NCI-H460 (cell line): ENCODE measurements at regions not wholly inside any gene's neighbourhood (a gene's known extent, or its start where the extent isn't known, plus 50 kb on each side); places are given as distances from the start of the nearest gene placed in this dataset.

ENCODE experiments used
- DNase-seq: peaks from one replicate; pipeline ENCODE4 v3.0.0-alpha.2; 2016; ENCODE audit warnings: low read depth; ENCODE audit errors: extremely low read depth

- no peak for DNase-seq
These were observed 151.6 kb upstream of the RGMB start for GRCh38 chr5:98621821-98622220.

- DNase-seq, result no peak
These were observed 149.2 kb upstream of the RGMB start for GRCh38 chr5:98624145-98624880.

GRCh38 chr5:98627121-98627520 is 146.3 kb upstream of the RGMB start:
- DNase-seq, result no peak

GRCh38 chr5:98630621-98631020 is 142.8 kb upstream of the RGMB start:
- no peak for DNase-seq

GRCh38 chr5:98631311-98632054 is 142.0 kb upstream of the RGMB start:
- no peak for DNase-seq

GRCh38 chr5:98635656-98636055 is 137.8 kb upstream of the RGMB start:
- DNase-seq, result peak; percentile 6

GRCh38 chr5:98637116-98637515 is 136.3 kb upstream of the RGMB start:
- no peak for DNase-seq

- no peak for DNase-seq
These were observed 135.9 kb upstream of the RGMB start for GRCh38 chr5:98637557-98637956.

- DNase-seq, result no peak
These were observed 135.4 kb upstream of the RGMB start for GRCh38 chr5:98638111-98638510.

- no peak for DNase-seq
These were observed 134.8 kb upstream of the RGMB start for GRCh38 chr5:98638701-98639100.

GRCh38 chr5:98639274-98639673 is 134.2 kb upstream of the RGMB start:
- DNase-seq, result no peak

- DNase-seq, result no peak
These were observed 131.8 kb upstream of the RGMB start for GRCh38 chr5:98641671-98642070.

GRCh38 chr5:98643569-98643968 is 129.9 kb upstream of the RGMB start:
- DNase-seq, result no peak

- no peak for DNase-seq
These were observed 121.7 kb upstream of the RGMB start for GRCh38 chr5:98651715-98652114.

- DNase-seq, result peak; percentile 27
These were observed 117.2 kb upstream of the RGMB start for GRCh38 chr5:98656125-98656795.

GRCh38 chr5:98656796-98657195 is 116.7 kb upstream of the RGMB start:
- no peak for DNase-seq

- no peak for DNase-seq
These were observed 115.9 kb upstream of the RGMB start for GRCh38 chr5:98657559-98657958.

- DNase-seq, result no peak
These were observed 109.9 kb upstream of the RGMB start for GRCh38 chr5:98663521-98663920.

- no peak for DNase-seq
These were observed 108.7 kb upstream of the RGMB start for GRCh38 chr5:98664736-98665135.

GRCh38 chr5:98679963-98680362 is 93.5 kb upstream of the RGMB start:
- no peak for DNase-seq

- DNase-seq, result no peak
These were observed 83.5 kb upstream of the RGMB start for GRCh38 chr5:98690002-98690401.

GRCh38 chr5:98694902-98695301 is 78.6 kb upstream of the RGMB start:
- no peak for DNase-seq
